ENCODE measurements at regions not wholly inside any gene's neighbourhood (a gene's known extent, or its start where the extent isn't known, plus 50 kb on each side); places are given as distances from the start of the nearest gene placed in this dataset.

- Histone ChIP-seq H3K4me2 (ENCODE audit: low read length) (no peak overlapping the region), H2AFZ (ENCODE audit: low read depth, low read length) (no peak overlapping the region), H3K9me3 (ENCODE audit: insufficient read depth, low read length) (no peaks in the 10 kb centered on the region), H3K79me2 (ENCODE audit: low read length) (no peaks in the 10 kb centered on the region), H3K27ac (ENCODE audit: low read length) (no peak overlapping the region), H3K4me1 (ENCODE audit: low read length) (peaks cover 4% of the 10 kb centered on the region), H3K4me3 (ENCODE audit: low read length) (no peak overlapping the region), H3K27me3 (ENCODE audit: low read depth, low read length) (no peaks in the 10 kb centered on the region), H3K36me3 (replicated peaks; ENCODE audit: low read depth, low read length) (no peaks in the 10 kb centered on the region), H4K20me1 (ENCODE audit: insufficient read depth, low read length) (no peaks in the 10 kb centered on the region), H3K9ac (ENCODE audit: low read length) (no peak overlapping the region)
- TF ChIP-seq EZH2phosphoT487 (IDR thresholded peaks at IDR 0.05; ENCODE audit: low read depth), result no peak
- TF ChIP-seq, protein P1, sequence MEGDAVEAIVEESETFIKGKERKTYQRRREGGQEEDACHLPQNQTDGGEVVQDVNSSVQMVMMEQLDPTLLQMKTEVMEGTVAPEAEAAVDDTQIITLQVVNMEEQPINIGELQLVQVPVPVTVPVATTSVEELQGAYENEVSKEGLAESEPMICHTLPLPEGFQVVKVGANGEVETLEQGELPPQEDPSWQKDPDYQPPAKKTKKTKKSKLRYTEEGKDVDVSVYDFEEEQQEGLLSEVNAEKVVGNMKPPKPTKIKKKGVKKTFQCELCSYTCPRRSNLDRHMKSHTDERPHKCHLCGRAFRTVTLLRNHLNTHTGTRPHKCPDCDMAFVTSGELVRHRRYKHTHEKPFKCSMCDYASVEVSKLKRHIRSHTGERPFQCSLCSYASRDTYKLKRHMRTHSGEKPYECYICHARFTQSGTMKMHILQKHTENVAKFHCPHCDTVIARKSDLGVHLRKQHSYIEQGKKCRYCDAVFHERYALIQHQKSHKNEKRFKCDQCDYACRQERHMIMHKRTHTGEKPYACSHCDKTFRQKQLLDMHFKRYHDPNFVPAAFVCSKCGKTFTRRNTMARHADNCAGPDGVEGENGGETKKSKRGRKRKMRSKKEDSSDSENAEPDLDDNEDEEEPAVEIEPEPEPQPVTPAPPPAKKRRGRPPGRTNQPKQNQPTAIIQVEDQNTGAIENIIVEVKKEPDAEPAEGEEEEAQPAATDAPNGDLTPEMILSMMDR (IDR thresholded peaks at IDR 0.05; ENCODE audit: low read depth, low read length), result no peak
These were observed 451.2 kb downstream of the FAT4 start for GRCh38 chr4:125765941-125766340.

DNA sequence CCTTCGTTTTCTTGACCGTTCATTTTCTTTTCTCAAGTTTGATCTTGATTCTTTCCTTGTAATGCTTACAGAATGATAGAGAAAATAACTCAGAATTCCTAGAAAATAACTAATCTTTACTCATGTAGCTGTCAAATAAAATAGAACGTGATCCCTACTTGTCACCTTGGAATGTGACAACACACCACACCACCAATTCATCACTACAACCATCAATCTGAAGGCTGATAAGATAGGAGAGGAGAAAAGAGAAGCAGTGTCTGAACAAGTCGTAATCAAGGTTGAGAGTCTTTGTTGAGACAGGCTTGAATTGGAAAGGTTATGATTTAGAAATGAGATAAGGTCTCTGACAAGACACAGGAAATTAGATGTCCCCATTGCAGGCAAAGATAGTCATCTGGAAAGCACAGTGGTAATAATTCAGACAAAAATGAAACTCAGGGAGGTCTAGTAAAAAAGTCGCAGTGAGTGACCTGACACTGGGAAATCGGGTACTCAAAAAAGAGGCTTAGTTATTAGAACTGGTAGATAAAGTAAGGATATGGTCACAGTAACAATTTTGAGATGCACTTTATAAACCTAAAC lies 456.2 kb downstream of the FAT4 start:
- Histone ChIP-seq H3K4me3 (ENCODE audit: low read length) (no peak overlapping the region), H3K27me3 (ENCODE audit: low read depth, low read length) (no peaks in the 10 kb centered on the region), H2AFZ (ENCODE audit: low read depth, low read length) (0 out of 2 replicates have a peak overlapping the region, but pooled peaks have one; percentile 9), H3K4me1 (ENCODE audit: low read length) (no peaks in the 10 kb centered on the region), H3K9me3 (ENCODE audit: insufficient read depth, low read length) (no peaks in the 10 kb centered on the region), H3K9ac (ENCODE audit: low read length) (no peak overlapping the region), H3K79me2 (ENCODE audit: low read length) (no peaks in the 10 kb centered on the region), H3K27ac (ENCODE audit: low read length) (no peak overlapping the region), H3K36me3 (replicated peaks; ENCODE audit: low read depth, low read length) (no peaks in the 10 kb centered on the region), H4K20me1 (ENCODE audit: insufficient read depth, low read length) (no peaks in the 10 kb centered on the region), H3K4me2 (ENCODE audit: low read length) (no peak overlapping the region)
- TF ChIP-seq EZH2phosphoT487 (IDR thresholded peaks at IDR 0.05; ENCODE audit: low read depth), result no peak

DNA sequence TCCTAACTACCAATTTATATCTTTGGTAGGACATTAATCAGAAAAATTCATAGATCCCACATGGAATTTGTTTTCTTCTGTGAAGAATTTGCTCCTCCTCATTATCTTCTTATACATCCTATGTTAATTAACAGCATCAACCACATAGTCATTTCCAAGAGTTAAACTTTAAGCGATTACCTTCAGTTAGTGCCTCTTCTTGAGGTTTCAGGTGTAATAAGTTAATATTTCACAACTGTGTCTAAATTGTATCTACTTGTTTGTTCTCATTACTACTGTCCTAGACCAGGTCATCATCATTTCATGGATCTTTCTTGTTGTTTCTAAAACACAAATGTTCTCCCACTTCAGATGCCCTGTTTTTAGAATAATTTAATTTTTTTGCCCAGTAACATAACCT lies 457.9 kb downstream of the FAT4 start:
- Histone ChIP-seq H3K36me3 (replicated peaks; ENCODE audit: low read depth, low read length) (no peaks in the 10 kb centered on the region), H4K20me1 (ENCODE audit: insufficient read depth, low read length) (no peaks in the 10 kb centered on the region), H2AFZ (ENCODE audit: low read depth, low read length) (no peak overlapping the region), H3K4me2 (ENCODE audit: low read length) (no peak overlapping the region), H3K4me3 (ENCODE audit: low read length) (no peak overlapping the region), H3K27me3 (ENCODE audit: low read depth, low read length) (no peaks in the 10 kb centered on the region), H3K9me3 (ENCODE audit: insufficient read depth, low read length) (no peaks in the 10 kb centered on the region), H3K79me2 (ENCODE audit: low read length) (no peaks in the 10 kb centered on the region), H3K9ac (ENCODE audit: low read length) (no peak overlapping the region), H3K4me1 (ENCODE audit: low read length) (no peaks in the 10 kb centered on the region), H3K27ac (ENCODE audit: low read length) (no peak overlapping the region)
- TF ChIP-seq EZH2phosphoT487 (IDR thresholded peaks at IDR 0.05; ENCODE audit: low read depth), result no peak
- TF ChIP-seq, protein P1 (IDR thresholded peaks at IDR 0.05; ENCODE audit: low read depth, low read length), result no peak

DNA sequence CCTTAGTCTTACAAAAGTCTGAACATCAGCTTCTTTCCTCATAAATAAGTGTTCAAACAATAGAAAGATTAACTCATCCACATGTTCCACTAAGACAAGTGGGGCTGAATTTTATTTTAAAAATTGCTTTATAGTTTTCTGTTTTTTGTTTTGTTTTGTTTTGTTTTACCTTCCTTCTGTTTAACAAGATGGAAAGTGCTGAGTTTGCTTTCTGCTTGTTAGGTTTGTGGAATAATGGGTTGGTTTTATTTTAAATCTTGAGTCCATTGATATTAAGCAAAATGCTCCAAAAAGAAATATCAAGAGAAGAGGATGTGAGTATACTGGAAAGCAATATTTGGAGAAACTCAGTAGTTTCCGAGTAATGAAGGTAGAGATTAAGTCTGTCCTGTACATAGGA lies 458.7 kb downstream of the FAT4 start:
- no peaks in the 10 kb centered on the region for H3K9me3 ChIP-seq (ENCODE audit: insufficient read depth, low read length)
- H3K36me3 ChIP-seq (replicated peaks; ENCODE audit: low read depth, low read length), result no peaks in the 10 kb centered on the region
- H2AFZ ChIP-seq (ENCODE audit: low read depth, low read length), result no peak overlapping the region
- no peaks in the 10 kb centered on the region for H3K27me3 ChIP-seq (ENCODE audit: low read depth, low read length)
- no peak overlapping the region for H3K4me2 ChIP-seq (ENCODE audit: low read length)
- H3K4me3 ChIP-seq (ENCODE audit: low read length), result no peak overlapping the region
- H3K4me1 ChIP-seq (ENCODE audit: low read length), result no peaks in the 10 kb centered on the region
- H3K27ac ChIP-seq (ENCODE audit: low read length), result no peak overlapping the region
- H3K9ac ChIP-seq (ENCODE audit: low read length), result no peak overlapping the region
- no peaks in the 10 kb centered on the region for H3K79me2 ChIP-seq (ENCODE audit: low read length)
- no peaks in the 10 kb centered on the region for H4K20me1 ChIP-seq (ENCODE audit: insufficient read depth, low read length)
- TF ChIP-seq, protein P1 (IDR thresholded peaks at IDR 0.05; ENCODE audit: low read depth, low read length), result no peak
- TF ChIP-seq EZH2phosphoT487 (IDR thresholded peaks at IDR 0.05; ENCODE audit: low read depth), result no peak
